GM18505 (cell line): ENCODE measurements at regions not wholly inside any gene's neighbourhood (a gene's known extent, or its start where the extent isn't known, plus 50 kb on each side); places are given as distances from the start of the nearest gene placed in this dataset.
"Not testable (repeated sequence)": the region's sequence is repeated elsewhere in the genome, so short reads cannot be mapped to it uniquely, and the experiment has no call there.

Experiments
- ATAC-seq: cut with Tn5 transposase; IDR thresholded peaks from one replicate; pipeline ENCODE4 v1.9.1; 2021; ENCODE audit not compliant: unreplicated experiment
- POLR2A ChIP-seq: IDR thresholded peaks from 4 replicates; pipeline ENCODE4 v1.6.1; 2011; ENCODE audit warnings: borderline replicate concordance; ENCODE audit not compliant: insufficient read depth, insufficient read length; ENCODE audit errors: extremely low read depth

DNA sequence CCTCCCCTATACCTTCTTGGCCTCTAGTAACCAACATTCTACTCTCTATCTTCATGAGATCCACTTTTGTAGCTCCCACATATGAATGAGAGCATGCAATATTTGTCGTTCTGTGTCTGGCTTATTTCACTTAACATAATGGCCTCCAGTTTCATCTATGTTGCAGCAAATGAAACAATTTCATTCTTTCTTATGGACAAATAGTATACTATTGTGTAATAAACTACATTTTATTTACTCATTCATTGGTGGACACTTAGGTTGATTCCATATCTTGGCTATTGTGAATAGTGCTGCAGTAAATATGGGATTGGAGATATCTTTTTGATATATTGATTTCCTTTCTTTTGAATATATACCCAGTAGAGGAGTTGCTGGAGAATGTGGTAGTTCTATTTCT, 151.1 kb downstream of the JRKL start:
- no peak for ATAC-seq
- no peak for TF ChIP-seq POLR2A

DNA sequence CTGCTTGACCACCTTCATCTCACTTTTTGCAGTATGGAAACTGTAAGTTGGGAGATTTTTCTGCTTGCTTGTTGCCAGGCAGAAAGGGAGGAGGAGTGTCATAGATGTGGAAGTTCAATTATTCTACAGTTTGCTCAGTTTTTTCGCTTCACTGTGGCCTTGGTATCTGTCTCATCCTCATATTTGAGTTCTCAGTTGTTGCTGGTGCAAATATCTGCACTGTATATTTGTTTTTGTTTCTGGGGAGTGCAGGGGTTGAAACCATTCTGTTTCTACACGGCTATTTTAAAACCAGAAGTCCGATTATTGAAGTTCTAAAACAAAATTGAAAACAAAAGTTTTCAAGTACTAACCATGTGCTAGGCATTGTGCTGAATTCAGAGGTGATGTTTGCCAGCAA, 153.4 kb downstream of the JRKL start:
- ATAC-seq = no peak
- TF ChIP-seq POLR2A = no peak

DNA sequence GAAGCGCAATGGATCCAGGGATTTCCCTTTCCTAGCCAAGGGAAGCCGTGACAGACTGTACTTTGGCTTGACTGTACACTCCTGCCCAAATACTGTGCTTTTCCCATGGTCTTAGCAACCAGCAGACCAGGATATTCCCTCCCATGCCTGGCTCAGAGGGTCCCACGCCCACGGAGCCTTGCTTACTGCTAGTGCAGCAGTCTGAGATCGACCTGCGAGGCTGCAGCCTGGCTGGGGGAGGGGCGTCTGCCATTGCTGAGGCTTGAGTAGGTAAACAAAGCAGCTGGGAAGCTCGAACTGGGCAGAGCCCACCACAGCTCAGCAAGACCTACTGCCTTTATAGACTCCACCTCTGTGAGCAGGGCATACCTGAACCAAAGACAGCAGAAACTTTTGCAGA, 155.4 kb downstream of the JRKL start:
- not testable (repeated sequence) for ATAC-seq

DNA sequence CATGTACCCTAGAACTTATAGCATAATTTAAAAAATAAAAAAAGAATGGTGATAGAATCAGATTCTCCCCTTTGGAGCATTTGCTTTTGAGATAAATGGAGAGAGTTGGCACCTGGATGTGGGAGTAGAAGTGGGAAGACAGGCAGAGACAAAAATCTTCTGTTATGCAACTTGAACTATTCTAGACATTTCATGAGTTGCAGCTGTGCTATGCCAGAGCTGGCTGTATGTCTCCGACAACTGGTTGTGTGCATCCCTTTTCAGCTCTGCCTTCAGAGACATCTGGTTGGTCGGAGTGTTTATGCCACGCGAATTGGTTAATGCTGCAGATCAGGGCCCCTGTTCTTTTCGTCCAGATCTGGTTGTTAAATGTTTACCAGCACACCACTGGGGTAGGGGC, 161.3 kb downstream of the JRKL start:
- TF ChIP-seq POLR2A = no peak
- ATAC-seq = no peak

DNA sequence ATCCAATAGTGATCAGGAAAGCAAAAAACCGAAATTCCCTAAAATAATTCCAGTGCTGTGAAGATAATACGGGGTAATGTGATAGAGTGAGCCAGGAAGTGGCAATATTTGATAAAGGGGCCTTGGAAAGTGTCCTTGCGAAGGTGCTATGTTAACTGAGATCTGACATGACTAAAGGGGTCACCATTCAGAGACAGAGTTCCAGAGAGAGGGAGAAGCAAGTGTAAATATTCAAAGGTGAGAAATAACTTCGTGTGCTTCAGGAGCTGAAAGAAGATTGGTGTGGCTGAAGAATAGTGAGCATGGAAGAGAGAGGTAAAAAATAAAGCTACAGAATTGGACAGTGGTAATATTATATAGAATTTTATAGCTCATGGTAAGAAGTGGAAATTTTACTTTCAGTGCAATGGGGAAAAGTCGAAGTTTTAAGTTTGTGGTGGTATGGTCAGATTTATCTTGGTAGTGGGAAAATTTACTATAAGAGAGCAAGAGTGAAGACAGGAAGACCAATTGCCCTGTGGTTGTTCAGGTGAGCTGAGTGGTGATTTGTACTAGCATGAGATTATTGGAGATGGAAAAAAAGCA, 164.5 kb downstream of the JRKL start:
- no peak for ATAC-seq
- no peak for TF ChIP-seq POLR2A

DNA sequence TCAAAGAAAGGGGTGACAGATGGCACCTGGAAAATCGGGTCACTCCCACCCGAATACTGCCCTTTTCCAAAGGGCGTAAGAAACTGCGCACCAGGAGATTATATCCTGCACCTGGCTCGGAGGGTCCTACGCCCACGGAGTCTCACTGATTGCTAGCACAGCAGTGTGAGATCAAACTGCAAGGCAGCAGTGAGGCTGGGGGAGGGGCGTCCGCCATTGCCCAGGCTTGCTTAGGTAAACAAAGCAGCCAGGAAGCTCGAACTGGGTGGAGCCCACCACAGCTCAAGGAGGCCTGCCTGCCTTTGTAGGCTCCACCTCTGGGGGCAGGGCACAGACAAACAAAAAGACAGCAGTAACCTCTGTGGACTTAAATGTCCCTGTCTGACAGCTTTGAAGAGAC, 166.0 kb downstream of the JRKL start:
- ATAC-seq = not testable (repeated sequence)

DNA sequence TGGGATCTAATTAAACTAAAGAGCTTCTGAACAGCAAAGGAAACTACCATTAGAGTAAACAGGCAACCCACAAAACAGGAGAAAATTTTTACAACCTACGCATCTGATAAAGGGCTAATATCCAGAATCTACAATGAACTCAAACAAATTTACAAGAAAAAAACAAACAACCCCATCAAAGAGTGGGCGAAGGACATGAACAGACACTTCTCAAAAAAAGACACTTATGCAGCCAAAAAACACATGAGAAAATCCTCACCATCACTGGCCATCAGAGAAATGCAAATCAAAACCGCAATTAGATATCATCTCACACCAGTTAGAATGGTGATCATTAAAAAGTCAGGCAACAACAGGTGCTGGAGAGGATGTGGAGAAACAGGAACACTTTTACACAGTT, 170.9 kb downstream of the JRKL start:
- ATAC-seq = not testable (repeated sequence)

DNA sequence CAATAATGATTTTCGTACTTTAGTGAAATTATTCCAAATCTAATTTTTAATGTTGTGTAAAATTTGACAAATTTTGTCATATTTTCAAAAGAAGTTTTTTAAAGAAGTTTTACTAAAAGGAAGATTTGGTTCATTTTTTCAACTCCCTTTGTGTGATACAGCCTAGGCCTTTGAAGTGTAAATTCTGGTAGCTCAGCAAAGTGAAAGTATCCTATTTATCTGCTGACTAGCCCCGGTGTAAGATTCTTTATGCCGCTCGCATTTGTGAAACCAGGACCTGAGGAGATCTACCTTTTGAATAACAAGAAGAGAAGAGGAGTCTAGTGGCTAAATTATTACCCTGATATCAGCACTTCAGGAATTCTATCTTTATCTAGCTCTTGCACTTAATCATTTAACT, 177.4 kb downstream of the JRKL start:
- TF ChIP-seq POLR2A = no peak
- no peak for ATAC-seq

DNA sequence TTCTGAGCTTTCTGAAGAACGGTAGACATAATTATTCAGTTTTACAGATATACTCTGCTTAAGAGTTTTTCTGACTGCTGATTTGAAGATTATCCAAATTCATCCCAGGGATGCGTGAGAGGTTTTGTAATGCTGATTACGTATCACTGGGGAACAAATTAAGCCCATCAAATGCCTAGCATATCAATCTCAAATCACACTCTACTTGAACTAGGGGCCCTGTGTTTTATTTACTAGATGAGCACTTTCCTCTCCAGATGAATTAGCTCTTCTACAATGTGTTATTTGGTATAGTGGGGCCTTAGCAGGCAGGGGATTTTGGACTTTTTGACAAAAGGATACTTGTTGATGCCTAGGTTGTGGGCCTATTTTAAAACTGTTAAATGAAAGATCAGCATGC, 177.9 kb downstream of the JRKL start:
- no peak for ATAC-seq
- no peak for TF ChIP-seq POLR2A

DNA sequence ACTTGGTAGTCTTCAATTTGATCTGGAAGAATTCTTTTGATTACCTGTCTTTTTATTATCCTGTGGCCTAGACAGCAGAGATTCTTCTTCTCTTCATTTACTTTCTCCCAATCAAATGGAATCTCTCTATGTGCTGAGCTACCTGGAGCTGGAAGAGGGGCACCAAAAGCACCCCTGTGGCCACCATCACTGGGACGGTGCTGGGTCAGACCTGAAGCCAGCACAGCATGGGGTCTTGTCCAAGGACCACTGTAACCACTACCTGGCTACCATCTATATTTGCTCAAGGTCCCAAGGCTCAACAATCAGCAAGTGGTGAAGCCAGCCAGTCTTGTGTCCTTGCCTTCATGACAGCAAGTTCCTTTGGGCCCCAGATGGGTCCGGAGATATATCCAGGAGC, 186.6 kb downstream of the JRKL start:
- ATAC-seq = no peak
- TF ChIP-seq POLR2A = no peak

DNA sequence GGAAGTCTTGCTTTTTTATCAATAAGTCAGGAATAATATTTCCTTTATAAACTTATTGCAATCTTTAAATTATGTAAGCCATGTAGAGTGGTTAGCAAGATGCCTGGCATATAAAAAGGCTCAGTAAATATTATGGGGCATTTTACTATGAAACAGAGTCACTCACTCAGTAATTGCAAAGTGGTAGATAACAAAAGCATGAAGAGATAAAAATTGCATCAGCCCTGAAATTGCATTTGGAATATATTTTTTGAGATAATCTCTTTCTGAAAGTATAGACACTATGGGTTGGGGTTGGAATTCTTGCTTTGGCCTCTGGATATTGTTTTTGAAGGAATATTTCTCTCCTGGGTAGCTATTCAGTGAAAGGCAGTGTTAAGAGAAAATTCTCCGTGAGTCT, 188.6 kb downstream of the JRKL start:
- no peak for ATAC-seq
- no peak for TF ChIP-seq POLR2A

DNA sequence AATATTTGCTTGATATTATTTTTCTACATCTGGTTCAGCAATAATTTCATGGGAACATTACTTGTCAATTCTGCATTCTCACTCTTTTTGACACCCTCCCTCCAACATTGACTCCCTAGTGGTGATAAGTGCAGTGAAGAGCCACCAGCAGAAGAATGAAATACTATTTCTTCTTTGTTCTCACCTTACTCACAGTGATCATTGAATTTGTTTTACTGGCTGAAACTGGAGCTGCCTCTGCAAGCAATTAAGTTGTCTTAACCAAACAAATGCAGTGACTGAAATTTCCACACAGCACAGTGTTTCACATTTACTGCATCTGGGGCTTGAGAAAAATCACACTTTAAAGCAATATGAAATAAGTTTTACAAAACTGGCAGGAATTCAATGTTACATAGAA, 189.8 kb downstream of the JRKL start:
- no peak for ATAC-seq
- no peak for TF ChIP-seq POLR2A

DNA sequence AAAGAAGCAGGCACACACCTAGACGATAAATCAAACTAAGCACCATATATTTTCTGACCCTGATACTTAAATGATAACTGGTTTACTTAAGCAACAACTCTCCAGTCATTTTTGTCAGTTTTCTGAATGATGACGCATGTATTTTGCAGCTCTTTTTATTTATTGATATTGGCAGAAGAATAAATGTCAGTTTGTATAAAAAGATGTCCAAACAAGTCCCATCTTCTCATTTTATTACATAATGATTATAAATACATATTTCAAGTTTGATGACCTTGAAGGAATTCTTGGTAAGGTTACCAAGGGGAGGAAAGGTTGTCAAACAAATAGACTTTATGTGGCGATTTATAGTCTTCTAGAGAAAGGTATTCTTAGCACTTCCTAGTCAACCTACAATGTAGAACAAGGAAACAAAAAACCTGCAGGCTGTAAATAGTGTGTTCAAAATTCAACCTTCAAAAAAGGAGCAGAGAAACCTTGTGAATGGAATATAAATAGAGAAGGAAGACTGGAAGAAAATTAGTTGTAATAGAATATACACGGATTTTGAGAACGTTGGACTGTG, 190.7 kb downstream of the JRKL start:
- TF ChIP-seq POLR2A = no peak
- ATAC-seq = no peak

DNA sequence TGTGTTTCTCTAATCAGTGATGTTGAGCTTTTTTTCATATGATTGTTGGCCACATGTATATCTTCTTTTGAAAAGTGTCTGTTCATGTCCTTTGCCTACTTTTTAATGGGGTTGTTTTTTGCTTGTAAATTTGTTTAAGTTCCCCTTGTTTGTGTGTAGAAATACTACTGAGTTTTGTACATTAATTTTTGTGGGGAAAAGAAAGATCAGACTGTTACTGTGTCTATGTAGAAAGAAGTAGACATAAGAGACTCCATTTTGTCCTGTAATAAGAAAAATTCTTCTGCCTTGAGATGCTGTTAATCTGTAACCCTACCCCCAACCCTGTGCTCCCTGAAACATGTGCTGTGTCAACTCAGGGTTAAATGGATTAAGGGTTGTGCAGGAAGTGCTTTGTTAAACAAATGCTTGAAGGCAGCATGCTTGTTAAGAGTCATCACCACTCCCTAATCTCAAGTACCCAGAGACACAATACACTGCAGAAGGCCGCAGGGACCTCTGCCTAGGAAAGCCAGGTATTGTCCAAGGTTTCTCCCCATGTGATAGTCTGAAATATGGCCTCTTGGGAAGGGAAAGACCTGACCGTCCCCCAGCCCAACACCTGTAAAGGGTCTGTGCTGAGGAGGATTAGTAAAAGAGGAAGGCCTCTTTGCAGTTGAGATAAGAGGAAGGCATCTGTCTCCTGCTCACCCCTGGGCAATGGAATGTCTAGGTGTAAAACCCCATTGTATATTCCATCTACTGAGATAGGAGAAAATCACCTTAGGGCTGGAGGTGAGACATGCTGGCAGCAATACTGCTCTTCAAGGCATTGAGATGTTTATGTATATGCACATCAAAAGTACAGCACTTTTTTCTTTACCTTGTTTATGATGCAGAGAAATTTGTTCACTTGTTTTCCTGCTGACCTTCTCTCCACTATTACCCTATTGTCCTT, 196.4 kb downstream of the JRKL start:
- not testable (repeated sequence) for ATAC-seq

DNA sequence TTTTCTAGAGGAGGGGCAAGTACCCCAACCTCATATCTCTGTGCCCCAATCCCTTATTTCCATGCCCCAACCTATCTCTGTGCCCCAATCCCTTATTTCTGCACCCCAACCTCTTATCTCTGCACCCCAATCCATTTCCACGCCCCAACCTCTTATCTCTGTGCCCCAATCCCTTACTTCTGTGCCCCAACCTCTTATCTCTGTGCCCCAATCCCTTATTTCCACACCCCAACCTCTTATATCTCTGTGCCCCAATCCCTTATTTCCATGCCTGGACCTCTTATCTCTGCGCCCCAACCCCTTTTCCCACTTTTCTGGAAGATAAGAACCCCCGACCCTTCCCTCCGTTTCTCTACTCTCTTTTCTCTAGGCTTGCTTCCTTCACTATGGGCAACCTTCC, 199.0 kb downstream of the JRKL start:
- not testable (repeated sequence) for ATAC-seq
